Right lobe of liver (tissue), 4 donors: ENCODE measurements at regions not wholly inside any gene's neighbourhood (a gene's known extent, or its start where the extent isn't known, plus 50 kb on each side); places are given as distances from the start of the nearest gene placed in this dataset.

Experiments
- POLR2A ChIP-seq: fragments of 450-650 bp; IDR thresholded peaks from one replicate; pipeline ENCODE4 v1.6.1; 2017; ENCODE audit warnings: antibody characterized with exemption, mild to moderate bottlenecking
- TF ChIP-seq, protein P1 (sequence below), 4 donors: fragments of 200-600 bp in 3 of 4; fragments of 450-650 bp in 1 of 4; IDR thresholded peaks; one replicate each; pipeline versions ENCODE4 v1.5.1 to v1.8.0; 2016 to 2022; ENCODE audit warnings: antibody characterized with exemption in 4 of 4, mild to moderate bottlenecking in 2 of 4
- donor health status: DM: no; HTN: no; CAD: no.
- donor health status: DM: no; HTN: no; CAD: no.
- donor health status: DM: no; HTN: yes; CAD: no.

DNA sequence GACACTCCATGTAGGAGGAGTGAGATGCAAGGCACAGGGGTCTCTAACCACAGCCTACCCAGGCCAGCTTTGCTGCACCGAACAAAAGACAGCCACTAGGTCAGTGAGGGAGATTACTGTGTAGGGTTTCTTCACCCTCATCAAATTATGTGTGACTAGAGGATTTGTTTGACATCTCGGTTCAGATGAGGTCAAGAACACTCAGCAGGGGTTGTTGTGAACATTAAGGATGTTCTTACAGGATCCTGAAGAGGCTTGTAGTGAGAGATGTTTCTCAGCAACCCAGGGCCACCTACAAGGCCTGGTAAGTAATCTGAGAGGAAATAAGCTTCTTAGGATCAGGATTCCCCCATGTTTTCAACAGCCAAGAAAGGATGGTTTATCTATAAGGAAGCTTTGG is 202.1 kb downstream of the NXPE2 start:
- TF ChIP-seq, protein P1, sequence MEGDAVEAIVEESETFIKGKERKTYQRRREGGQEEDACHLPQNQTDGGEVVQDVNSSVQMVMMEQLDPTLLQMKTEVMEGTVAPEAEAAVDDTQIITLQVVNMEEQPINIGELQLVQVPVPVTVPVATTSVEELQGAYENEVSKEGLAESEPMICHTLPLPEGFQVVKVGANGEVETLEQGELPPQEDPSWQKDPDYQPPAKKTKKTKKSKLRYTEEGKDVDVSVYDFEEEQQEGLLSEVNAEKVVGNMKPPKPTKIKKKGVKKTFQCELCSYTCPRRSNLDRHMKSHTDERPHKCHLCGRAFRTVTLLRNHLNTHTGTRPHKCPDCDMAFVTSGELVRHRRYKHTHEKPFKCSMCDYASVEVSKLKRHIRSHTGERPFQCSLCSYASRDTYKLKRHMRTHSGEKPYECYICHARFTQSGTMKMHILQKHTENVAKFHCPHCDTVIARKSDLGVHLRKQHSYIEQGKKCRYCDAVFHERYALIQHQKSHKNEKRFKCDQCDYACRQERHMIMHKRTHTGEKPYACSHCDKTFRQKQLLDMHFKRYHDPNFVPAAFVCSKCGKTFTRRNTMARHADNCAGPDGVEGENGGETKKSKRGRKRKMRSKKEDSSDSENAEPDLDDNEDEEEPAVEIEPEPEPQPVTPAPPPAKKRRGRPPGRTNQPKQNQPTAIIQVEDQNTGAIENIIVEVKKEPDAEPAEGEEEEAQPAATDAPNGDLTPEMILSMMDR (IDR thresholded peaks at IDR 0.05): no peak
- TF ChIP-seq POLR2A: no peak
